GM18502 (cell line): ENCODE measurements at regions not wholly inside any gene's neighbourhood (a gene's known extent, or its start where the extent isn't known, plus 50 kb on each side); places are given as distances from the start of the nearest gene placed in this dataset.
A peak's percentile ranks its signal among the peaks of the same experiment; 100 is the strongest.

Source experiments
- ATAC-seq: cut with Tn5 transposase; IDR thresholded peaks from one replicate; pipeline ENCODE4 v1.9.1; 2021; ENCODE audit warnings: mild to moderate bottlenecking; ENCODE audit not compliant: unreplicated experiment, poor library complexity

- ATAC-seq, result no peak
Observed at GRCh38 chr1:238112952-238113621, 222.4 kb upstream of the ZP4 start.

- ATAC-seq, result no peak
Observed at GRCh38 chr1:238111516-238111915, 220.8 kb upstream of the ZP4 start.

DNA sequence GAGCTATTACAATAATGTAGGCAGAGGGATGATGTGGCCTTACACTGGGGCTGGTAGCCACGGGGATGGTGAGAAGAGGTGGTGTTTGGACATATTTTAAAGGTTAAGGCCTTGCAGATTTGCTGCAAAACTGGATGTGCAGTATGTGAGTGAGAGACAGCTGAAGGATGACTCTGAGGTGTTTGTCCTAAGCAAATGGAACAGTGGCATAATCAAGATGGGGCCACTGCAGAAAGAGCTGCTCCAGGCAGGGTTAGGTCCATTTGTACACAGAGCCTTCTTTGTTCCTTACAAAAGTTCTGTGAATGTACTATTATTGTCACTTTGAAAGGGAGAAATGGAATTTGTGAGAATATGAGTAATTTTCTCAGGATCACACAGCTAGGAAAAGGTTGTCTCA is 220.4 kb upstream of the ZP4 start:
- no peak for ATAC-seq

DNA sequence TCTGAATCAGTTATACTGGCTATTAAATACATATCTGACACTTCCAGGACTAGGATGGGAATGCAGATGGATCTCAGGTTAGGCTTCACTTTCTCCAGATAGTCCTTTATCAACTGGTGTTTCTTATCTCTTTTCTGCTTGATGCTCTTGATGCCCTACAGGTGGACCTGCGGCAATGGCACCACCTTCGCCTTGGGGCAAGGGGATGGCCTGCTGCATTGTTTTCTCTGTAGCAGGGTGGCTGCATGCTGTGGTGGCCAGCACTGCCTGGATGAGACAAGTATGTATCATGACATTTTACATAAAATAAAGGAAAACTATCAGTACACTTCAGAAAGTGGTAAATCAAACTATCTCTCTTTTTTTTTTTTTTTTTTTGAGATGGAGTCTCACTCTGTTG is 217.7 kb upstream of the ZP4 start:
- no peak for ATAC-seq

DNA sequence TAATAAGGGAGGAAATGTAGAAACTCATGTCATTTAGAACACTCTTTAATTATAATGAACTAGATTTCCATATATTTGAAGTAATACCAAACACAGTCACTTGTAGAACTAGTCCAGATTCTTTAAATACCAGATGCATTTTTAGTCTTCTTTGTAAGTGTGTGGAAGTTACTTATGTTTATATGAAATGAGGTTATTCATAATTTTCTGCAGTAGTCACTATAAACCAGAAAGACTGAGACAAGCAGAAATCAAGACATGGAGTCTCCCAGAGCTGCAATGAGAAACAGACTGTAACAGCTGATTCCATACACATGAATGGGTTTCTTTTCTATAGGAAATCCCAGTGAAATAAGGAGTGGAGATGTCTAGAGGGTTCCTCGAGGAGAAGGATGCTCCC is 216.6 kb upstream of the ZP4 start:
- ATAC-seq, result no peak

- no peak for ATAC-seq
Observed at GRCh38 chr1:238104752-238105151, 214.0 kb upstream of the ZP4 start.

DNA sequence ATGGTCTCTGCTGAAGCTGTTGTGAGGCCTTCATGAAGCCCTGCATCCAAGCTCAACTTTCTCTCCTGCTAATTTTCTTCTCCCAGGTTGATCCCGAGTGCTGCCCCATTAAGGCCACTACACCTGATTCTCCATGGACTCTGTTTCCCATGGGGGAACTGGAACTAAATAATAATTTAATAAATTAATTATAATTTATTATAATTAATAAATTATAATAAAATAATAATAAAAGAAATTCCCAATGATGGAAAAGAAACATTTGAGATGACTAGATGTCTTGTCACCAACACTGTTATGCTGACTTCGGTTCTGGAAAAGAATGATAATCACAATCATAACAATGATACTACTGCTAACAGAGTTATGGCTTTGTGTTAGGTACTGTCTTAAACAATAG is 211.2 kb upstream of the ZP4 start:
- ATAC-seq, result no peak

GRCh38 chr1:238099871-238100270 is 209.1 kb upstream of the ZP4 start:
- no peak for ATAC-seq

GRCh38 chr1:238089615-238090014 is 198.9 kb upstream of the ZP4 start:
- no peak for ATAC-seq

GRCh38 chr1:238088560-238089290 is 198.0 kb upstream of the ZP4 start:
- ATAC-seq, result no peak

DNA sequence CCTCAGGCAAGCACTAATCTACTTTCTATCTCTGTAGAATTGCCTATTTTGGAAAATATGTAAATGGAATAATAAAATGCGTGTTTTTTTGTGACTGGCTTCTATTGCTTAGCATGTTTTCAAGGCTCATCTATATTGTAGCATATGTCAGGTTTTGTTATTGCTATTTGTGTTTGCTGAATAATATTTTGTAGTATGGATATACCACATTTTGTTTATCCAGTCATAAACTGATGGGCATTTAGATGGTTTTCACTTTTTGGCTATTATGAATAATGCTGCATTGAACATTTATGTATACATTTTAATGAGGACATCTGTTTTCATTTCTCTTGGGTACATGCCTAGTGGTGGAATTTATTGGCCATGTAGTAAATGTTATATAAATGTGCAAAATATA is 183.3 kb upstream of the ZP4 start:
- no peak for ATAC-seq

DNA sequence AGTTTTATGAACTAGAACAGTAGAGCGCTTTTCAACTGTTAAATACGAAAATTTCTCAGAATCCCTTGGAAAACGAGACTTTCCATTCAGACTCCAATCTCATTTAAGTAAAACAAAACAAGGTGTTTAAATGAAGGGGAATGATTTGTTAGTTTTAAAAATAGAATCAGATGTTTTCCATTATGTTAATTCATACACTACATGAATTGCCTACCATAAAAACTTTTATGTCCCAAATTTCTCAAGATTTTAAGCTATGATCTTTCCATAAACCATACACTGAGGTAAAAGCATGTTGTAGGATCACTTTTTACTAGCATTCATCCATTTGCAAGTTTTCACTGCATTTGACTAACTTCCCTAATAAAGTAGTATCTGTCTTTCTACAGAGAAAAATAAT is 180.3 kb upstream of the ZP4 start:
- no peak for ATAC-seq

DNA sequence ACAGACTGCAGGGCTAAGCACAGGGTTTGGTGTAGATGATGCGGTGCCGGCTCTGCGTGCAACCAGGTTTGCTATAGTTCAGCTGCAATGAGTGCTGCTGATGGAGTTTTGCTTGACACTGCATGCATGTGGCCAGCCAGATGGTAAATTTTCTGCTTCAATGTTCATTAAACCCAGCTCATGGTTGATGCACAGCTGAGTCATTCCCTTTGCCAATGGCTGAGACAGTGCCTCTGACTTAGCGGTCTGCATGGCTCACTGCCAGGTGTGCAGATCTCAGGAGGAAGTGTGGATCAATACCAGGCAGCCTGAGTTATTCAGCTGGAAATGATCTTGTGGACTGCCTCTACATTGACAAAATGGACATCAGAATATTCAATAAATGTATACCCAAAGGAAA is 172.7 kb upstream of the ZP4 start:
- ATAC-seq, result peak; percentile 45

- ATAC-seq, result peak; percentile 64
Observed at GRCh38 chr1:238061967-238062613, 171.4 kb upstream of the ZP4 start.

DNA sequence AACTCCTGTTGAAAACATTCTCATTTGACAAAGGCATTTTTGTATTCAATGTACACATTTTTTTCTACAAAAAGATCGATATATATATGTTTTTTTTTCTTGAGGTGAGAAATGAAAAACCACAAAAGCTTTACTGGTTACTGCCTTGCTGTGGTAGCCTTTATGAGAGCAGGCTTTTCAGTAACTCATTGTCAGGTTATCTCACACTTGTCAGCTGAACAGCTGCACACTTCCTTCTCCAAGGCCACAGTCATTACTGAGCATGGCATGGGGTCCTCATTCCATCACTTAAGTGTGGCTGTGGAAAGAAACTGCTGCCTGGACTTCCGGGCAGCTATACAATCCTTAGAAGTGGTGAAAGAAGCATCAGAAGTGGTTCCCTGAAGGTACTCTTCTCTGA is 169.3 kb upstream of the ZP4 start:
- peak; percentile 69 for ATAC-seq

DNA sequence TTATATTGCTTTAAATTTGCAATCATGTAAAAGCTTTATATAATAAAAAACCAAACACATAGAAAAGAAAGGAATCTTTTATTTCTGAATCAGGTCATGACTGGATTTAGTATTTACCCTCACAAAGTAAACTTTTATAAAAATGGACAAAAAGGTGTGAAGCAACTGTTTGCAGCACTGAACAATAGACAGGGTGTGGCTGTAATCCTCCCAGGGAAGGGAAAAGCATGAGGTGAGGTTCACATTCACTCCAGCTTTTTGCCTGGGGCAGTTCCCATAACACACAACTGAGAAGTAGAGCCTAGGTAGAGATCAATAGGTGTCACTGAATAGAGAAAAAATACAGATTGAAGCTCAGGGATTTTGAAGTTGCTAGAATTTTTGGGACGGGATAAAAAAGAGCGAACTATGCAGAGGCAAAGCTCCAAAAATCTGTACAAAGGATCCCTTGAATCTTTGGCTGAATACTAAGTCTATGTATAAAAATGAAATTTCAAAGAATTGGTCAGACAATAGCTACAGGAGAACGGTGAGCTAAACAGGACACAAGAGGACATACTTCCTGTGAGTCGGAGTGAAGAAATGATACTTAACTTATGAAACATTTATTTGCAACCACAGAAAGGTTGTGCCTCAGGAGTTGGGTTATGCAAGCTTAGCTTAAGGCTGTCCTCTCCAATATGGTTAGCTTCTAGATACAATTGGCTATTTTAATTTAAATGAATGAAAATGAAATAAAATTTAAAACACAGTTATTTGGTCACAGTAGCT is 162.0 kb upstream of the ZP4 start:
- ATAC-seq, result no peak

DNA sequence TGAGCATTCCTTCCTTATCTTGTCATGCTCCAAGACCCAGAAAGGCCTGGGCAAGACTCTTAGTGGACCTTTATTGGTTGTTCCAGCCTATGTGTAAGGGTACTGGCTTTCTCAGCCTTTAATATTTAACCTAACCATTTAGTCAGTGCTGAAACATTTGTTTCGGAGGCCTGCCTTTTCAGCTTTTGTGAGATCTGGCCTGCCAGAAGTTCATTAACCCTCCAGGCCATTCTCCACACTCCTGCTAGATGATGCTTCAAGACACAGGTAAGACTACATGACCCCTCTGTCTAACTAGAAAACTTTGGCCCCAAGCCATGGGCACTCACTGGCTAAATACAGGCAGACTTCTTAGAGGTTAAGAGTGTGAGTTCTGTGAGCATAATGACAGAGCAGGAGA is 138.4 kb upstream of the ZP4 start:
- ATAC-seq, result no peak

DNA sequence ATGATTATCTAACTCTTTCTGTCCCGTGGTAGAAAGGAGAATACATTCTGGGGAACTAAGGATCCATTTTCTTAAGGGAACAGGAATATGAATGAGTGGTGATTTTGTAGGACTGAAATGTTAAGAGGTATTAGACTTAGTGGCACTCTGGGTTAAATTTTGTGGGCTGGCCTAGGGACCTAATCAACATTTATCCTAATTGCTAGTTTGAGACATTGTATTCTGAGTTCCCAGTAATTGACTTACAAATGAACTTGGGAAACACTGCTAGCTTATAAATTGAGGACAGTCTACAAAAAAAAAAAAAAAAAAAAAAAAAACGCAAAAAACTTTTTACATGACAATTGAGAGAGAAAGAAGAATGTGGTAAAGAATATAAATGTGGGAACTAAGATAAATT is 136.6 kb upstream of the ZP4 start:
- no peak for ATAC-seq

GRCh38 chr1:238023137-238023536 is 132.4 kb upstream of the ZP4 start:
- no peak for ATAC-seq

- no peak for ATAC-seq
Observed at GRCh38 chr1:238018214-238018613, 127.5 kb upstream of the ZP4 start.

- ATAC-seq, result no peak
Observed at GRCh38 chr1:238006779-238007178, 116.1 kb upstream of the ZP4 start.
